Fibroblast of mammary gland (primary cell): ENCODE measurements at regions not wholly inside any gene's neighbourhood (a gene's known extent, or its start where the extent isn't known, plus 50 kb on each side); places are given as distances from the start of the nearest gene placed in this dataset.

Experiments used
- DNase-seq: peaks from one replicate; pipeline ENCODE4 v3.0.0-alpha.2; 2010; ENCODE audit warnings: low read depth
- H3K4me3 ChIP-seq: 2 replicates; pipeline ENCODE4 v1.5.1; 2011; ENCODE audit warnings: low read depth, mild to moderate bottlenecking, low read length, moderate library complexity; ENCODE audit not compliant: control insufficient read depth
- CTCF ChIP-seq: conservative IDR thresholded peaks from 2 replicates; pipeline ENCODE4 v1.5.1; 2011; ENCODE audit warnings: low read depth, low read length, inconsistent platforms; ENCODE audit not compliant: control insufficient read depth, insufficient read depth

- DNase-seq: no peak
Observed at GRCh38 chr7:109930049-109930448, 1160.9 kb upstream of the LRRN3 start.

GRCh38 chr7:109939207-109939606 is 1151.7 kb upstream of the LRRN3 start:
- H3K4me3 ChIP-seq: no peak overlapping the region
- no peak for TF ChIP-seq CTCF
- no peak for DNase-seq

More at GRCh38 chr7:109930049-109930448, 1160.9 kb upstream of the LRRN3 start:
- TF ChIP-seq CTCF: no peak
- H3K4me3 ChIP-seq: no peak overlapping the region

GRCh38 chr7:109945820-109946518 is 1145.0 kb upstream of the LRRN3 start:
- no peak for TF ChIP-seq CTCF
- H3K4me3 ChIP-seq: no peak overlapping the region
- DNase-seq: no peak

GRCh38 chr7:109950256-109950655 is 1140.7 kb upstream of the LRRN3 start:
- H3K4me3 ChIP-seq: no peak overlapping the region
- no peak for TF ChIP-seq CTCF
- DNase-seq: no peak

- no peak for TF ChIP-seq CTCF
- H3K4me3 ChIP-seq: no peak overlapping the region
- no peak for DNase-seq
Observed at GRCh38 chr7:109950821-109951564, 1139.9 kb upstream of the LRRN3 start.

- DNase-seq: no peak
- H3K4me3 ChIP-seq: no peak overlapping the region
- TF ChIP-seq CTCF: no peak
Observed at GRCh38 chr7:109951565-109951928, 1139.4 kb upstream of the LRRN3 start.
